HCT116 (cell line): ENCODE measurements at regions not wholly inside any gene's neighbourhood (a gene's known extent, or its start where the extent isn't known, plus 50 kb on each side); places are given as distances from the start of the nearest gene placed in this dataset.

Experiments
- CTCF ChIP-seq, 3 experiments: fragments of 200-600 bp in 1 of 3; sonication (generic) in 1 of 3; IDR thresholded peaks in 2 of 3; conservative IDR thresholded peaks in 1 of 3; 2 replicates each; pipeline ENCODE4 v1.5.1; 2012 to 2017; ENCODE audit warnings: low read depth in 2 of 3, low read length in 2 of 3, antibody characterized with exemption in 1 of 3, borderline replicate concordance in 1 of 3, control low read depth in 1 of 3, mild to moderate bottlenecking in 1 of 3, mixed read lengths in 1 of 3, mixed run types in 1 of 3, moderate library complexity in 1 of 3; ENCODE audit not compliant: insufficient read depth in 1 of 3
- EGR1 ChIP-seq: IDR thresholded peaks from 2 replicates; pipeline ENCODE4 v1.6.1; 2012; ENCODE audit warnings: low read depth
- EZH2 ChIP-seq: fragments of 200-600 bp; sonication (generic); IDR thresholded peaks from 2 replicates; pipeline ENCODE4 v1.6.1; 2017; ENCODE audit warnings: antibody characterized with exemption, mixed run types
- EZH2phosphoT487 ChIP-seq: fragments of 200-600 bp; IDR thresholded peaks from 2 replicates; pipeline ENCODE4 v1.6.1; 2018; ENCODE audit warnings: antibody characterized with exemption, borderline replicate concordance
- JUND ChIP-seq: IDR thresholded peaks from 2 replicates; pipeline ENCODE4 v1.6.1; 2012
- POLR2A ChIP-seq: IDR thresholded peaks from 2 replicates; pipeline ENCODE4 v1.7.0; 2011; ENCODE audit warnings: borderline replicate concordance; ENCODE audit not compliant: insufficient read depth, insufficient read length; ENCODE audit errors: extremely low read depth
- POLR2AphosphoS5 ChIP-seq: IDR thresholded peaks from 2 replicates; pipeline ENCODE4 v1.6.1; 2011; ENCODE audit warnings: mild to moderate bottlenecking, low read depth, low read length, moderate library complexity
- RAD21 ChIP-seq: IDR thresholded peaks from 2 replicates; pipeline ENCODE4 v1.6.1; 2012; ENCODE audit warnings: low read depth, mild to moderate bottlenecking
- SIN3A ChIP-seq: IDR thresholded peaks from 2 replicates; pipeline ENCODE4 v1.6.1; 2012; ENCODE audit warnings: low read depth
- TCF7L2 ChIP-seq: IDR thresholded peaks from 2 replicates; pipeline ENCODE4 v1.7.0; 2011; ENCODE audit warnings: borderline replicate concordance, inconsistent platforms; ENCODE audit not compliant: insufficient read depth, insufficient read length; ENCODE audit errors: extremely low read depth
- ZFX ChIP-seq: fragments of 450-650 bp; IDR thresholded peaks from 2 replicates; pipeline ENCODE4 v1.6.1; 2017
- ZNF274 ChIP-seq: fragments of 200-500 bp; sonication (Bioruptor generic); IDR thresholded peaks from 2 replicates; pipeline ENCODE4 v1.6.1; 2014; ENCODE audit warnings: mild to moderate bottlenecking, low read depth, low read length, inconsistent platforms

- TF ChIP-seq CTCF (IDR thresholded peaks at IDR 0.05 in 2 of 3, conservative IDR thresholded peaks at IDR 0.05 in 1 of 3; ENCODE audit: borderline replicate concordance in 1 of 3, insufficient read depth in 1 of 3, low read depth in 2 of 3, low read length in 2 of 3), result no peak
- TF ChIP-seq EZH2phosphoT487, result no peak
- TF ChIP-seq POLR2A, result no peak
- TF ChIP-seq EZH2, result no peak
- TF ChIP-seq POLR2AphosphoS5, result no peak
- no peak for TF ChIP-seq ZFX
- TF ChIP-seq SIN3A, result no peak
- no peak for TF ChIP-seq RAD21
- no peak for TF ChIP-seq TCF7L2
- no peak for TF ChIP-seq EGR1
- no peak for TF ChIP-seq ZNF274
- TF ChIP-seq JUND, result no peak
These were observed 137.5 kb downstream of the DYRK2 start for GRCh38 chr12:67786086-67786485.
